ENCODE measurements at regions not wholly inside any gene's neighbourhood (a gene's known extent, or its start where the extent isn't known, plus 50 kb on each side); places are given as distances from the start of the nearest gene placed in this dataset.

DNA sequence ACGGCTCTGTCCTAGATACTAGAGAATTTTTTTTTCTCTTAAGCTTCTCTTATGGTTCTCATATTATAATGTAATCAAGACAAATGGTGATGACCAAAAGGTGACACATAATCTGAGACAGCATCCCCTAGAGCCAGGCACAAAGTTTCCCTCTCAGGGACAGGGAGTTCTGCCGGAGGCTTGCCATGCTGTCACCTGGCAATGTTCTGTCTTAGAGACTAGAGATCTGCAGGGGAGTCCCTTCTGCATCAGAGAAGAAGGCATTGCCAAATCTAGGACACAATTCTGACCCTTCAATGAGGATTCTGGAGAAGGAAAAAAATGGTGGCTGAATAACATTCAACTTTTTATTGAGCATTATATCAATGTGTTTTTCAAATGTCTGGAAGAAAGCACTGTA is 261.2 kb upstream of the TRPC7 start:
- TF ChIP-seq CTCF (IDR thresholded peaks at IDR 0.05): no peak
- TF ChIP-seq ZFX (IDR thresholded peaks at IDR 0.05; ENCODE audit: borderline replicate concordance): no peak

All from 22Rv1 (cell line).